Gastroesophageal sphincter (tissue), 3 donors: ENCODE measurements at regions not wholly inside any gene's neighbourhood (a gene's known extent, or its start where the extent isn't known, plus 50 kb on each side); places are given as distances from the start of the nearest gene placed in this dataset.

Experiments
- EP300 ChIP-seq: sonication (generic); formaldehyde crosslinking; IDR thresholded peaks from one replicate; pipeline ENCODE4 v1.6.1; 2017; ENCODE audit warnings: antibody characterized with exemption, mild to moderate bottlenecking
- POLR2A ChIP-seq, 2 donors: fragments of 450-650 bp; IDR thresholded peaks; one replicate each; pipeline ENCODE4 v1.6.1; 2017; ENCODE audit warnings: antibody characterized with exemption in 2 of 2, mild to moderate bottlenecking in 2 of 2, moderate library complexity in 1 of 2
- TF ChIP-seq, protein P1 (sequence below), 4 experiments: fragments of 200-600 bp in 2 of 4; fragments of 450-650 bp in 2 of 4; sonication (generic) in 1 of 4; IDR thresholded peaks; one replicate each; pipeline ENCODE4 v1.5.1; 2017 to 2019; ENCODE audit warnings: antibody characterized with exemption in 4 of 4, mild to moderate bottlenecking in 2 of 4, moderate library complexity in 2 of 4

DNA sequence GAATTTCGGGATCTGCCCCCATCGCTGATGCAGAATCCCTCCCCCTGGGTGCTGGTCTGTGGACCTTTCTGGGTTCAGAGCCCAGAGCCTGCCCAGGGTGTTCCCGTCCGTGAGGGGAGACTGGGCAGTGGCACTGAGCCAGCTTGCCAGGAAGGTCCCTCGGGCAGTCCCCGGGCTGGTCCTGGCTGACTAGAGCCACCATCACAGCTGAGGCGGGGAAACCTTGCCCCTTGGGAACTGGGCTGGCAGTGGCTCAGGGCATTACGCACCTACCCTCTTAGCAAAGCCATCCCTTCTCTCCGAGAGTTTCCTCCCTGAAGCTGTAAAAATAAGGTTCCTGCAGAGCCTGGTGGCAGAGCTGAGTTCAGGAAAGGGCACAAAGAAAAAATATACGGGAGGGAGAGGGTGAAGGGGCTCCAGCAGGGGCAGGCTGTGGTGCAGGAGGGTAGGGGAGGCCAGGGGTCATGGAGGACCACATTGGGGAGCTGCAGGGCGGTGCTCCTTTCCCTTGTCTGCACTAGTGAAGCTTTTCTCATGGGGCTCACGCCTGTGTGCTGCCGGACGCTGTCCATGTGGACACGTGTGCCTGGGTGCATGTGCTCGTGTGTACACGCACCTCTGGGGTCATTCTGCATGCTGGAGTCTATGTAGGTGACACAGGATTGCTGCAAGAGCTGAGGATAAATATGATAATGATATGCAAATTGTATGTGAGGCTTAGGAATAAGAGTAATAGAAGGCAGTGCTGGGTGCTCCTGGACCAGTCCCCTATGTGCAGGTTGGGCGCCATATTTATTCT is 118.9 kb downstream of the LHX2 start:
- TF ChIP-seq, protein P1, sequence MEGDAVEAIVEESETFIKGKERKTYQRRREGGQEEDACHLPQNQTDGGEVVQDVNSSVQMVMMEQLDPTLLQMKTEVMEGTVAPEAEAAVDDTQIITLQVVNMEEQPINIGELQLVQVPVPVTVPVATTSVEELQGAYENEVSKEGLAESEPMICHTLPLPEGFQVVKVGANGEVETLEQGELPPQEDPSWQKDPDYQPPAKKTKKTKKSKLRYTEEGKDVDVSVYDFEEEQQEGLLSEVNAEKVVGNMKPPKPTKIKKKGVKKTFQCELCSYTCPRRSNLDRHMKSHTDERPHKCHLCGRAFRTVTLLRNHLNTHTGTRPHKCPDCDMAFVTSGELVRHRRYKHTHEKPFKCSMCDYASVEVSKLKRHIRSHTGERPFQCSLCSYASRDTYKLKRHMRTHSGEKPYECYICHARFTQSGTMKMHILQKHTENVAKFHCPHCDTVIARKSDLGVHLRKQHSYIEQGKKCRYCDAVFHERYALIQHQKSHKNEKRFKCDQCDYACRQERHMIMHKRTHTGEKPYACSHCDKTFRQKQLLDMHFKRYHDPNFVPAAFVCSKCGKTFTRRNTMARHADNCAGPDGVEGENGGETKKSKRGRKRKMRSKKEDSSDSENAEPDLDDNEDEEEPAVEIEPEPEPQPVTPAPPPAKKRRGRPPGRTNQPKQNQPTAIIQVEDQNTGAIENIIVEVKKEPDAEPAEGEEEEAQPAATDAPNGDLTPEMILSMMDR (IDR thresholded peaks at IDR 0.05) = no peak
- TF ChIP-seq POLR2A (IDR thresholded peaks at IDR 0.05) (no peak), EP300 (no peak)
